ENCODE measurements at regions not wholly inside any gene's neighbourhood (a gene's known extent, or its start where the extent isn't known, plus 50 kb on each side); places are given as distances from the start of the nearest gene placed in this dataset.

DNA sequence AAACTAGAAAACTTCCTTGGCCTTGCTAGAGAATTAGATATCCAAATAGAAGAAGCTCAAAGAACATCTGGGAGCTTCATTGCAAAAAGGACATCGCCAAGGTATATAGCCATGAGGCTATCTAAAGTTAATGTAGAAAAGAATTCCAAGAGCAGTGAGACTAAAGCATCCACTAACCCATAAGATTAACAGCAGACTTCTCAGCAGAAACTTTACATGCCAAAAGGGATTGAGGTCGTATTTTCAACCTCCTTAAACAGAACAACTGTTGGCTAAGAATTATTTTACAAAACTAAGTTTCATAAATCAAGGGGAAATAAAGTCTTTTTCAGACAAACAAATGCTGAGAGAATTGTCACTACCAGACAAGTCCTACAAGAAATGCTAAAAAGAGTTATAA, 149.1 kb upstream of the COL21A1 start:
- 75% methylated on average over 1 of the region's 2 CpGs for WGBS (ENCODE audit: insufficient coverage, low coverage, low lambda C conversion rate, missing lambda C conversion rate)

DNA sequence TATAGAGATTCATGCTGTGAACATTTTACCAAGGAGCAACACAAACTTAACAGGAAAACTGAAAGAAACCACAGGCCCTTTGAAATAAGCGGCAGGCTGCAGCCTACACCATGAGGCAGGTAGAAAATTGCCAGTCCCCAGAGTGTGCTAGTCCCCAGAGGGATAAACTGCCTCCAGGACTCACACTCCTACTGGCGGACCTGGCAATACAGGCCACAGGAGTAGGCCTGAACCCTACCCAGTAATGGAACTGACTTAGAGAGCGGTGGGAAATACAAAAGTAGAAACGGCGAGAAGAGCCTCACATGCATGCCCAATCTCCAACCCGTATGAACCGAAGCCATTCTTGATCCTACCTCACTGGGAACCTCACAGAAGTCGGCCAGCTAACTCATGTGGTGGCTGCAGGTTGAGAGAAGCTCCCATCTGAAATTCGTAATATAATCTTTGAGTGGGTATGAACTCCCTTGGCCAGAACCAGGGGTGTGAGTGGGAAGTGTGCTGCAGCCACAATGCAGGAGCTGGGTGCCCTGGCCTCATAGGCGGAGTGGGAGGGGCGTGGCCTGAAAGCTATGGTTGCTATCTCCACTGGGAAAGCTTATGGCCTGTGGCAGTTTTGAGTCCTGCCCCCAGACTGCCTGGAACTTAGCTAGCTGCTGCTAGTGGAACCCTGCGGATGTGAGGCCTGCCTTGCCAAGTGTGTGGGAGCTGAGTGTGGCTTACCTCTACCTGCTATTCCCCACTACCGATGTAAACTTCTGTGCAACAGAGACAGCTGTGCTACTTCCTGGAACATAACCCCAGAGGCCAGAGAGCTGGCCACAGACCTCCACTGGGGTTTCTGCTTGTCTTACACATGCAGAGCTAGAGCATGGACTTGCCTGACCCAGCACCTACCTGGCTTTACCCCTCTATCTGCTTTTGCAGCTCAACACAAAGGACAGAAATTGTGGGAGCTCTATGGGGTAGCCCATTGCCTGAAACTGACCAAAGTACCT, 146.5 kb upstream of the COL21A1 start:
- Histone ChIP-seq H3K4me3 (no peak overlapping the region), H3K27me3 (no peaks in the 10 kb centered on the region), H3K36me3 (no peaks in the 10 kb centered on the region), H3K27ac (no peak overlapping the region), H3K4me1 (peaks cover 0 to 13% (median 4%) of the 10 kb centered on the region in 4 donors), H3K9me3 (no peaks in the 10 kb centered on the region)
- 89% methylated on average over 11 of the region's 13 CpGs for WGBS (ENCODE audit: insufficient coverage, low coverage, low lambda C conversion rate, missing lambda C conversion rate)
- ATAC-seq (no peak), DNase-seq (no peak)
- intact Hi-C loops (cut with DNase I): no loop called here
- TF ChIP-seq POLR2A (IDR thresholded peaks at IDR 0.05) (no peak), CTCF (IDR thresholded peaks at IDR 0.05) (no peak)

More for the DNA sequence above, 149.1 kb upstream of the COL21A1 start:
- no peak overlapping the region for H3K27ac ChIP-seq
- no peaks in the 10 kb centered on the region for H3K9me3 ChIP-seq
- no peak overlapping the region for H3K4me3 ChIP-seq
- TF ChIP-seq CTCF (IDR thresholded peaks at IDR 0.05) (no peak), POLR2A (IDR thresholded peaks at IDR 0.05) (no peak)
- intact Hi-C loops (cut with DNase I): no loop called here
- DNase-seq (no peak), ATAC-seq (no peak)
- peaks cover 0 to 17% (median 4%) of the 10 kb centered on the region in 4 donors for H3K4me1 ChIP-seq
- H3K36me3 ChIP-seq: no peaks in the 10 kb centered on the region
- no peaks in the 10 kb centered on the region for H3K27me3 ChIP-seq

DNA sequence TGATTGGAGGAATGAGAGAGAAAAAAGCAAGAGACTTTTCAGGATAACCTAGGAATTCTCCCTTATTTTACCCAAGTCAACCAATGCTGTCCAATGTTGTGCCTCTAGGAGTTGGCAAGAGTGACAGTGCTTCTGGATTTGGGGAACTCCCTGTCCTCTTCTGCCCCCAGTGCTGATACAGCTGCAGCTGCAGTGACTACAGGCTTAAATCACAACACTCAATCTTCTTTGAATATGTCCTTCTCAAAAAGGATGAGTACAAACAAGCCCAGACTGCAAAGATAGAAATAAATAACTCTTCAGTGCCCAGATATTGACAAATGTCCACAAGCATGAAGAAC, 141.0 kb upstream of the COL21A1 start:
- intact Hi-C loops (cut with DNase I): no loop called here

DNA sequence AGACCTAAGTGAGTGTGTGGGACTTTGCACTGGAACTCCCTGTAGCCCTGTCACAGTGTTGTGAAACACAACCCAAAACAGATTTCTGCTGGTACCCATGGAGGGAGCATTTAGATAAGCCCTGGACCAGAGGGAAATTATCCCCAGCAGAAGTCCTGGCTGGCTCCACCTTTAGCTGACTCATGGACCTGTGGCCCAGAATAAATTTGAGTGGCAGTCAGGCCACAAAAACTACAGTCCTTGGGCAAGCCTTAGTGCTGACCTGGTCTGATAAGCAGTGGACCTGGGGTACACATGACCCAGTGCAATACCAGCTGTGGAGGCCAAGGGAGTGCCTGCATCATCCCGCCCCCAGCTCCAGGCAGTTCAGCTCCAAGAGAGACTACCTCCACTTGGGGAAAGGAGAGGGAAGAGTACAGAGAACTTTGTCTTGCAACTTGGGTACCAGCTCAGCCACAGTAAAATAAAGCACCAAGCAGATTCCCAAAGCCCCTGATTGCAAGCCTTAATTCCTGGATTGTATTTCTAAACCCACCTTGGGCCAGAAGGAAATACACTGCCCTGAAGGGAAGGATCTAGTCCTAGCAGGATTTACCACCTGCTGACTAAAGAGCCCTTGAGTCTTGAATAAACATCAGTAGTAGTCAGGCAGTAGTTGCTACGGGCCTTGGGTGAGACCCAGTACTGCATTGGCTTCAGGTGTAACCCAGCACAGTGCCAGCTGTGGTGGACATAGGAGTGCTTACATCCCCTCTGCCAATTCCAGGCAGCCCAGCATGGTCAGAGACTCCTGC, 140.4 kb upstream of the COL21A1 start:
- intact Hi-C loops (cut with DNase I): no loop called here
- TF ChIP-seq CTCF (IDR thresholded peaks at IDR 0.05) (no peak), POLR2A (IDR thresholded peaks at IDR 0.05) (no peak)
- WGBS (ENCODE audit: insufficient coverage, low coverage, low lambda C conversion rate, missing lambda C conversion rate): no CpG with 5 or more reads among the region's 2 CpGs
- ATAC-seq: peak; percentile 92 to 98 (median 96)
- Histone ChIP-seq H3K4me1 (peaks cover 0 to 21% (median 2%) of the 10 kb centered on the region in 4 donors), H3K36me3 (no peaks in the 10 kb centered on the region), H3K27me3 (no peaks in the 10 kb centered on the region), H3K27ac (peak overlapping the region in 1 of 3 donors; percentile 88), H3K9me3 (no peaks in the 10 kb centered on the region), H3K4me3 (no peak overlapping the region)
- DNase-seq: peak; percentile 62 to 87 (median 84)

More for the DNA sequence above, 141.0 kb upstream of the COL21A1 start:
- ATAC-seq: peak; percentile 57 to 81 (median 62)
- Histone ChIP-seq H3K27me3 (no peaks in the 10 kb centered on the region), H3K4me1 (peaks cover 0 to 21% (median 2%) of the 10 kb centered on the region in 4 donors), H3K9me3 (no peaks in the 10 kb centered on the region), H3K4me3 (no peak overlapping the region), H3K36me3 (no peaks in the 10 kb centered on the region), H3K27ac (peak overlapping the region in 1 of 3 donors; percentile 88)
- TF ChIP-seq POLR2A (IDR thresholded peaks at IDR 0.05): no peak
- no peak for TF ChIP-seq CTCF (IDR thresholded peaks at IDR 0.05)
- DNase-seq: no peak

All from right lobe of liver (tissue), 6 donors.